ENCODE measurements at regions not wholly inside any gene's neighbourhood (a gene's known extent, or its start where the extent isn't known, plus 50 kb on each side); places are given as distances from the start of the nearest gene placed in this dataset.
"Not testable (repeated sequence)": the region's sequence is repeated elsewhere in the genome, so short reads cannot be mapped to it uniquely, and the experiment has no call there.

DNA sequence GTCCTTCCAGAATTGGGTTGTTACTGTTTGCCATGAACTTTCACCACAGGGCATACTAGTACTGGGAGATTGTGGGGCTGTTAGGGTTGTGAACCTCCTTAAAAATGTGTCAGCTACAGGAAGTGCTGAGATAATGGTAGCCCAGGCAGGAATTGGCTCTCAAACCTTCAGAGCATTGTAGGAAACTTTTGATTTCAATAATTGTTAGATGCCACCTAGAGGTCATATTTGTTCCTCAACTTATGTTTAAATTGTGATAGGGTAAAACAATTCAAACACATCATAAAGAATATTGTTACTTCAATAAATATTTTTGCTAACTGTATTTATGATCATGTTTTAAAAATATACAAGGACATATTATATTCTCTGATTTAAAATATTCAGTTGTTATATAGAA is 594.6 kb downstream of the ADCYAP1 start:
- DNase-seq = no peak

- DNase-seq = no peak
These were observed 599.2 kb downstream of the ADCYAP1 start for GRCh38 chr18:1503847-1504246.

- no peak for DNase-seq
These were observed 601.2 kb downstream of the ADCYAP1 start for GRCh38 chr18:1505856-1506255.

DNA sequence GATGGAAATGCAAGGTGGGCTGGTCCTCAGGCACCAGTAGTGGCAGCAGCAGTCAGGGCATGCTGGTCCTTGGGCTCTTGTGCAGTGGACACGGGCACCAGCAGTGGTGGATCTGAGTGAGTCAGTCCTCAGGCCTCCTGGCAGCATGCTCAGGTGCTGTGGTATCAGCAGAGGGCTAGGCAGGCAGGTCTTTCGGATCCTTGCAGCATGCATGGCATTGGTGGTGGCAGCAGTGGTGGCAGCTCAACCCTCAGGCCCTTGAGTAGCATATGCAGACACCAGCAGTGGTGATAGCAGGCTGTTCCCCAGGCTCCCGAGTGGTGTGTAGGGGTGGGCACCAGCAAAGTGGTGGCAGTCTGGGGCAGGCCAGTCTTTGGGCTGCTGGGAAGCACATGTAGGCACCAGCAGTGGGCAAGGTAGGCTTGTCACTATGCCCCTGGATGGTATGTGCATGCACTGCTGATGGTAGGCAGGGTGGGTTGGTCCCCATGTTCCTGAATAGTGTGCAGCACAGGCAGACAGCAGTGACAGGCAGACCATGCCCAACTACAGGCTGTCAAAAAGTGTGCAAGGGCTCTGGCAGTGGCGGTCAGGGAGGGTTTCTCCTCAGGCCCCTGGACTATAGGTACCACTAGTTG is 606.0 kb downstream of the ADCYAP1 start:
- no peak for DNase-seq

DNA sequence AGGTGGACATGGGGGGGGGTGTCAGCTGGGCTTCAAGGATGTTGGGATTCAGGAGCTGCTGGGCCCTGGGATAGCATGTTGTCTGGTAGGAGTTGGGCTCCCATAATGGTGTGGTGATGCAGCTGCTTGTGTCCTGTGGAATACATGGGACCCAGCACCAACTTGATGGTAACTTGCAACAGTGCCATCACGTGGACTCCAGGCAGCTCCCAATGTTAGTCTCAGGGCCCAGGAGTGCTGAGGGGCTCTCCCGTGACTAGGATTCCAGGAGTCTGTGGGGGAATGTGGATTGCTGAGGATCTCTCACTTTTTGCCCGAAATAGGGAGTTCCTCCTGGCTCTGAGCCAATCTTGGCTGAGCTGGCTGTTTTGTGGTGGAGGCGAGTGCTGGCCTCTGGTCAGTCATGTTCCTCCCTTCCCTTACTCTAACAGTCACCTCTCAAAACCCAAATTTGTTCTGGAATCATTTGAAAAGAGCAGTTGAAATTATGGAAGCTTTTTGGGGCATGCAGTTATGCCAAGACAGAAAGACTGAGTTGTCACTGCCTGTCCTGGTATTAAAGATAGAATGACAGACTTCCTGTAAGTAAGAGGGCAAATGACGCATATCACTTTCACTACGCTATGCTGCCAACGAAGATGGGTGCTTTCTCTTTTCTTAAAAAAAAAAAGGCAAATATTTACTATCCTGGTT is 607.1 kb downstream of the ADCYAP1 start:
- no peak for DNase-seq

DNA sequence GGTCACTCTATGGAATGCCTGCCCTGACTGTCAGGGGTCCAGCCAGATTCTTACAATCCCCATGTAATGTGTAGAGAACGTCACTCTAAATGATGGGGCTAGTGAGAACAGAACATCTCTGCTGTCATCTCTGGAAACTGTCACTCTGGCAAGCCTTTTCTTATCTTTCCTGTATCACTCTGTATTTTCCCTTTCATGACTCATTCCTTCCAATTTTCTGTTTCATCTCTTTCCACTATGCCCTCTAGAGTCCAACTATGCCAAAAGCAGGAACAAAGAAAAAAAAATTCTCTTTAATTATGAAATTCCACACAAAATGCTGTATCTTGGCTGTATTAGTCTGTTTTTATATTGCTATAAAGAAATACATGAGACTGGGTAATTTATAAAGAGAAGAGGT is 608.8 kb downstream of the ADCYAP1 start:
- DNase-seq = no peak

- not testable (repeated sequence) for DNase-seq
These were observed 617.0 kb downstream of the ADCYAP1 start for GRCh38 chr18:1521588-1522248.

- no peak for DNase-seq
These were observed 617.6 kb downstream of the ADCYAP1 start for GRCh38 chr18:1522249-1522615.

DNA sequence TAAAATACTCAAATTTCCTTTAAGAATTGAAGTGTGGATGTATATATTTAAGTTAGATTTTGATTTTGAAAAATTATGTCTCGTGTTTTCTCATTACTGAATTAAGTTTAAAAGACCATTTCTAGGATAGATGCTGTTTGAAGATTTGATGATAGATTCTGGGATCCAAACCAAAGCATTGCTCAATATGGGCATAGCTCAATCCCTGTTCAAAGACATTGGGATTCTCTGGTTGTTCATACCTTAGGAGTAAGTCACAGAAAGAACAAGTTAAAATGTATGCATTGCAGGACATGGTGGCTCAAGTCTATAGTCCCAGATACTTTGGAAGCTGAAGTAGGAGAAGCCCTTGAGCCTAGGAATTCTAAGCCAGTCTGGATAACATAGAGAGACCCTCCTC is 622.3 kb downstream of the ADCYAP1 start:
- DNase-seq = no peak

DNA sequence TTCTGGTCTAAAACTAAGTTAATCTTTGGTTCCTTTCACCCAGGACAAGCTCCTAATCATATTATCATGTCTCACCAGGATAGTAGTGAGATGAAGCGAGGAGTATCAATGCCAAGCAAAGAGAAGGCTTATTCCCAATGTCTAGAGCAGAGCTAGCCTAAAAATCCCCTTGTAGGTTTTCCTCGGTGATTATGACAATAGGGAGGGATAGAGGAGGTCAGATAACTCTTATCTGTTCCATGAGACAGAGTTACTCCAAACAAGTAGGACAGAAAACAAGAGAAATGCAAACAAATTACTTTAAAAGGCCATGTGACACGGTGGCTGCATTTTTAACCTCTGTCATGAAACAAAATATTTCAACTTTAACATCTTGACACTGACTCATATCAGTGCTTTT is 623.1 kb downstream of the ADCYAP1 start:
- DNase-seq = no peak

DNA sequence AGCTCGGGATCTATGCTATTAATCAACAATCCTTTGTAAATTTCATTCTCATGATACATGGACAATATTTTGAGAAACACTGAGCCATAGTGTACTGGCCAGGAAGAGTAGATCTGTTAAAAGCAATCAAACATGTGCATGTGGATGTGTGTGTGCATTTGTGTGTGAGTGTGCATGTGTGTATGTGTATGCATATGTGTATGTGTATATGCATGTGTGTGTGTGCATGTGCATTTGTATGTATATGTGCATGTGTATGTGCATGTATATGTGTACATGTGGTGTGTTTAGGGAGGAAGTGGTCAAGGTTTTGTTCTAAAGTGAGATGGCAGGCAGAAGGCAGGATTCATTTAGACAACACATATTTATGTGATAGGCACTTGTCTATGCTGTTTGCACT is 623.8 kb downstream of the ADCYAP1 start:
- no peak for DNase-seq

DNA sequence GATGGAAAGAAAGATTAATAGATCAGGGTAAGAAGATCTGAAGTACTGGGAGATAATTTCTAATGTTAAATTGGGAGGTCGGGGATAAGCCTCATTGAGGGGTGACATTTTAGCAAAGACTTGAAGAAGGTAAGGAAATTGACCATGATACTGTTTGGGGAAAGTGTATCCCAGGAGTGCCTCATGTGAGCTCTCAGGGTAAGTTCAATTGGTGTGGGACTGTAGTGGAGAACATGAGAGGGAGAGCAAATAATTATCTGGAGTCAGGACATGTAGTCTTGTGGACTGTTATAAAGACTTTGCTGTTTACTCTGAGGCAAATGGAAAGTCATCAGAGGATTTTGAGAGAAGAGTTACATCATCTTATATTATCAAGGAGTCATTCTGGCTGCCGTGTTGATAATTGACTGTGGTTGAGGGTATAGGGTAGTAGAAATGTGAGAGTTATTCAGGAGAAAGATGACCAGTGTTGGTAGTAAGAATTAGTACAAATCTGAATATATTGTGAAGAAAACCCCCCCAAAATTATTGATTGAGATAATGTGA is 624.4 kb downstream of the ADCYAP1 start:
- DNase-seq = no peak

- no peak for DNase-seq
These were observed 626.0 kb downstream of the ADCYAP1 start for GRCh38 chr18:1530650-1531049.

DNA sequence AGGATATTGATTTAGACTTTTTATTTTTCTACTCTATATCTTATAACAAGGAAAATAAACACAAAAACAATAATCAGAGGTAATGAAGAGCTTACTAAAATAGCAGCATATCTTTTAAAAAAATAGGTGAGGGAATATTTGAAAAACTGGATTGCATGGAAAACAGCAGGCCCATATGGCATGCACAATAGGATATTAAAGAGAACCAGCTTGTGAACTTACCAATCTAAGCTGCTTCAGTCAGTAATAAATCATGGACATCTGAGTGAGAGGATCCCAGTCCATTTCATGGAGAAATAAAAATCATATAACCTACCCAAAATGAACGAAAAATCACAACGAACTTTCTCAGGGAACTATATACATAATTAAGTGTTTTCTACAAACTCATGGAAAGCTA is 634.6 kb downstream of the ADCYAP1 start:
- no peak for DNase-seq

DNA sequence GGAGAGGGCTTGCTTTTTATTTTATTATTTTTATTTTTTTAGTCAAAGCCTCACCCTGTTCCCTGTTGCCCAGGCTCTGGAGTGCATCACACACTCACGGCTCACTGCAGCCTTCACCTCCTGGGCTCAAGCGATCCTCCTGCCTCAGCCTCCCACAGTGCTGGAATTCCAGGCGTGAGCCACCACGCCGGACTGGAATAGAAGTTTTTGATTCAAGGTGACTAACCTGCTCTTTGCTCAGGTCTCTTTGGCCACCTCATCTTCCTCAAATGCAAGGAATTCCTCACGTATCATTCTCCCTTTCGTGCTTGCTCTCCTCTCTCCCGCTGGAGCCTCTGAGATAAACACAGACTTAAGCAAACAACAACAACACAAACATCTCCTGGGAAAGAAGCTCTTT is 636.8 kb downstream of the ADCYAP1 start:
- no peak for DNase-seq

DNA sequence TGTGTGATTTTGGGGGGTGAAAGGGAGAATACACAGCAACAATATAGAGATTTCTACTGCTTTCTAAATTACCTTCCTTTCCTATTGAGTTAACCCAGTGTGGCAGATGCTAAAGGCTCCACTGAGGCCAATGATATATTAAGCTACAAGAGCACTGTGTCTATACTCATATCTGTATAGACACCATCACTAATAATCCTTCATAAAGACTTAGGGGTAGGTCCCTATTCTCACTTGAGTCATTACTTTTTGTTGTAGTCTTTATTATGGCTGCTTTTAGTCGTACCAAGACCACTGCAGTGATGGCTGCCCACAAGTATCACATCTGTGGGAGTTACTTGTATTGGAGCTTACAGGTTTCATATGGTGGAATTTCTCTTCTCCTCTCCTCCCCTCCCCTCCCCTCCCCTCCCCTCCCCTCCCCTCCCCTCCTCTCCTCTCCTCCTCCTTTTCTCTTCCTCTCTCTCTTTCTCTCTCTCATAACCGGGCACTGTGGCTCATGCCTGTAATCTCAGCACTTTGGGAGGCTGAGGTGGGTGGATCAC is 637.6 kb downstream of the ADCYAP1 start:
- no peak for DNase-seq

- DNase-seq = no peak
These were observed 639.3 kb downstream of the ADCYAP1 start for GRCh38 chr18:1544016-1544415.

DNA sequence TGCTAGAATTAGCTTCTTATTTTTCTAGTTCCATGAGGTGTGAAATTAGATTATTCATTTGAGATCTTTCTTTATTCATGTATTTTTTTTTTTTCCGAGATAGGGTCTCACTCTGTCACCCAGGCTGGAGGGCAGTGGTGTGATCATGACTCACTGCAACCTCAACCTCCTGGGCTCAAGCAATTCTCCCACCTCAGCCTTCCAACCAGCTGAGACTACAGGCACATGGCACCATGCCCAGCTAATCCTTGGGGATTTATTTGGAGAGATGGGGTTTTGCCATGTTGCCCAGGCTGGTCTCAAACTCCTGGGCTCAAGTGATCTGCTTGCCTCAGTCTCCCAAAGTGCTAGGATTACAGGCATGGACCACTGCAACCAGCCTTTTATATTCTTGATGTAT is 653.0 kb downstream of the ADCYAP1 start:
- not testable (repeated sequence) for DNase-seq

DNA sequence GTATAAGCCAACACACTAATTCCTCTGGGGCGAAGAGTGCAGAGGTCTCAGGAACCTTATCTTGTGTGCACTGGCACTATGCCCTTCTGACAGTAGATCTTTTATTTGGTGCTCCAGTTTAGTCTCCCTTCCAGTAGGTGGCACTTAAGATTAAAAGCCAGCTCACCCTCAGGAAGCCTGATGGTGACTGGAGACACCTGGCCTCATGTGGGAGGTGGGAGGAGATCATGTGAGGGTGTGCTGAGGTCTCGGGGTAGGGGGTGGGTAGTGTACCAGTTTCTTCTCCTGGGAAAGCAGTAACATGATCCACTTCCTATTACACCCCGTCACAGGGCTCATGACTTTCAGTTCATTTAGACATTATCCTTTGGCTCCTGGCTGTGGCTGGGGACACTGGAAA is 654.9 kb downstream of the ADCYAP1 start:
- DNase-seq = no peak

DNA sequence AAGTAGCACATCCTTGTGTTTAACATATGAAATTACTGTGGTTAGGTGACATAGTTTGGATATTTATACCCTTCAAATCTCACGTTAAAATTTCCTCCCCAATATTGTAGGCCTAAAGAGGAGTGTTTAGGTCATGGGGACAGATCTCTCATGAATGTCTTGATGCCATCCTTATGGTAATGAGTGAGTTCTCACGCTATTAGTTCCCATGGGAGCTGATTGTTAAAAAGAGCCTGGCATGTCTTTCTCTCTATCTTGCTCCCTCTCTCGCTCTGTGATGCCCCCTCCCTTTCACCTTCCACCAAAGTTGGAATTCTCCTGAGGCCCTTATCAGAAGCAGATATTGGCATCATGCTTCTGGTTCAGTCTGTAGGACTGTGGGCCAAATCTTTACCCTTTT is 660.1 kb downstream of the ADCYAP1 start:
- DNase-seq = no peak

DNA sequence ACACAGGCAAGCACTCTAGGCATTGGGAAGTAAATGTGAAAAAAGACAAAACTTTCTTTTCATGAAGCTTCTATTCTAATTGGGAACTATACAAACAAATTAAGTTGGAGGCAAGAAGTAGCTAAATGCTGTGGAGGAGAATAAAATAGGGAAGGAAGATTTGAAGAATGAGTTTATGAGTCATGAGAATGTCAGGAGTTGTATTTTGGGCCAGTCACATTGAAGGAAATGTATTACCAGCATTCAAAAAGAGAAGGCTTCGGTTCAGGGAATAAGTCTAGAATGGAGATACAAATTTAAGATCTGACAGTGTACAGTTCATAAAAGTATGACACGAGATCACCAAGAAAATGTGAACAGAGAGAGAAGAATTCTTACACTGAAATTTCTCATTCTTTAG is 666.5 kb downstream of the ADCYAP1 start:
- DNase-seq = no peak

DNA sequence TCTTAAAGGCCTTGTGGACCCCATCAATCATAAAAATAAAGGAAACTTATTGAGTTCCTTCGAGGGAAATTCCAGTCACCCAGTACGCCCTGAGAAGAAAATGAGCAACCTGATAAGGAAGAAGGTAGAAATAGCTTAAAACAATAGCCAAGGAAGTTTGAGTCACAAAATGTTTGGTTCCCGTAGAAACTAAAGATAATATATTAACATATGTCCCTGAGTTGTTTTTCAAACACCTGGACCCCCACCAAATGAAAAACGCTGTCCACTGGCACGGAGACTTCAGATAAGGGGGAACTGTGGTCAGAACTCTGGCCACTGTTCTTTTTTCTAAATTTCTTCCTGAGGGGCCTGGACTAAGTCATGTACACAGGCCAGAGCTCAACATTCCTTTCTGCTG is 669.1 kb downstream of the ADCYAP1 start:
- no peak for DNase-seq

DNA sequence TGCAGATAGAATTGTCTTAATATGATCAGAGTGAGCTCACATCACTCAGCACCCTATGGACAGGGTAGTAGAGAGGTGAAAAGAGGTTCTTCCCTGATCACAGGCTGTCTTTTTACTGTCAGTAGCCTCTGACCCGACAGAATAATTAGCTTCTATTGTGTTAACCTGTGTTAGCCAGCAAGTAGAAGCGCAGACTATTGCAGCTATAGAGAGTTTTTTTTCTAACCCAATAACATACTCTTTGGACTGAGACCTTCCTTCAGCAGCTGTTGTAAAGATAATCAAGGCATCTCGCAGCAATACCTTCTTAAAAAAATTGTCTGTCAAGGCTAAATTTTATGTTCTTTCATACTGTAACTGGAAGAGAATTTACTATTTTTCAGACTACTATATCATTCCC is 670.4 kb downstream of the ADCYAP1 start:
- no peak for DNase-seq

- DNase-seq = no peak
These were observed 673.8 kb downstream of the ADCYAP1 start for GRCh38 chr18:1578505-1578904.
